GM12873 (cell line): ENCODE measurements at regions not wholly inside any gene's neighbourhood (a gene's known extent, or its start where the extent isn't known, plus 50 kb on each side); places are given as distances from the start of the nearest gene placed in this dataset.

ENCODE experiments used
- CTCF ChIP-seq: IDR thresholded peaks from 2 replicates; pipeline ENCODE4 v1.5.1; 2012; ENCODE audit warnings: low read depth, mild to moderate bottlenecking, moderate library complexity, low read length, control low read depth; ENCODE audit not compliant: insufficient read depth; ENCODE audit errors: missing control alignments

- no peak for TF ChIP-seq CTCF
Measured at GRCh38 chr11:128298271-128298670, 289.1 kb downstream of the ETS1 start.

GRCh38 chr11:128297805-128298204, 289.6 kb downstream of the ETS1 start:
- TF ChIP-seq CTCF, result no peak

GRCh38 chr11:128297091-128297651, 290.2 kb downstream of the ETS1 start:
- TF ChIP-seq CTCF, result no peak

GRCh38 chr11:128294671-128295050, 292.7 kb downstream of the ETS1 start:
- TF ChIP-seq CTCF, result no peak

GRCh38 chr11:128294001-128294670, 293.2 kb downstream of the ETS1 start:
- no peak for TF ChIP-seq CTCF

- no peak for TF ChIP-seq CTCF
Measured at GRCh38 chr11:128291835-128292234, 295.5 kb downstream of the ETS1 start.

- no peak for TF ChIP-seq CTCF
Measured at GRCh38 chr11:128291007-128291406, 296.4 kb downstream of the ETS1 start.
